GM12878 (cell line): ENCODE measurements at regions not wholly inside any gene's neighbourhood (a gene's known extent, or its start where the extent isn't known, plus 50 kb on each side); places are given as distances from the start of the nearest gene placed in this dataset.

ENCODE experiments used
- ATAC-seq: fragments of 200-7000 bp; cut with Tn5 transposase; 3 replicates; pipeline ENCODE4 v1.9.1; 2020; ENCODE audit warnings: mild to moderate bottlenecking, moderate library complexity
- BruUV-seq: library from RNA; stranded (reverse); fragments of 400-500 nt; replicated peaks from 2 replicates; lab custom pipeline; 2021; lab: Mats Ljungman, UMichigan
- CTCF ChIA-PET: fragments of 300-600 bp; sonication (Branson Sonifier 250); formaldehyde crosslinking; extraction: SDS; loops from one replicate; lab custom pipeline; 2021; ENCODE audit warnings: inconsistent platforms; lab: Yijun Ruan, JAX
- POLR2A ChIA-PET: fragments of 350-600 bp; formaldehyde crosslinking; extraction: SDS; loops from one replicate; lab custom pipeline; 2021; ENCODE audit warnings: inconsistent platforms; lab: Charles Lee
- RAD21 ChIA-PET: fragments of 300-600 bp; sonication (Branson Sonifier 250); formaldehyde crosslinking; loops from one replicate; lab custom pipeline; 2023; ENCODE audit warnings: antibody characterized with exemption; ENCODE audit not compliant: unreplicated experiment; lab: Charles Lee
- SMC1A ChIA-PET: fragments of 300-600 bp; sonication (Branson Sonifier 250); formaldehyde crosslinking; loops from one replicate; lab custom pipeline; 2023; ENCODE audit not compliant: unreplicated experiment, uncharacterized antibody; lab: Charles Lee
- DNase-seq: peaks from one replicate; pipeline ENCODE4 v3.0.0-alpha.2; 2011; ENCODE audit warnings: low read depth, low spot score
- FAIRE-seq: peaks from 3 replicates; lab custom pipeline; 2011; peaks lifted over from hg19 to GRCh38; lab: Jason Lieb, UNC
- H2AFZ ChIP-seq: 2 replicates; pipeline ENCODE4 v1.6.0; 2011; ENCODE audit warnings: low read depth, low read length, control low read depth; ENCODE audit not compliant: control insufficient read depth
- H3K27ac ChIP-seq: 2 replicates; pipeline ENCODE4 v1.5.1; 2011; ENCODE audit warnings: control low read depth; ENCODE audit not compliant: control insufficient read depth, insufficient read depth
- H3K27me3 ChIP-seq, 2 experiments: replicated peaks in 1 of 2; 2 replicates each; pipeline versions ENCODE4 v1.6.0 to v1.6.1; 2011; ENCODE audit warnings: low read length in 1 of 2; ENCODE audit not compliant: control insufficient read depth in 2 of 2, insufficient read depth in 2 of 2
- H3K36me3 ChIP-seq, 2 experiments: 2 replicates each; pipeline ENCODE4 v1.5.1; 2011; ENCODE audit warnings: low read length in 1 of 2; ENCODE audit not compliant: control insufficient read depth in 2 of 2, insufficient read depth in 2 of 2
- H3K4me1 ChIP-seq: 2 replicates; pipeline ENCODE4 v1.6.1; 2011; ENCODE audit warnings: mild to moderate bottlenecking, low read length, moderate library complexity, mixed read lengths; ENCODE audit not compliant: control insufficient read depth, insufficient read depth
- H3K4me2 ChIP-seq: 2 replicates; pipeline ENCODE4 v1.6.0; 2011; ENCODE audit warnings: control low read depth; ENCODE audit not compliant: control insufficient read depth, insufficient read depth
- H3K4me3 ChIP-seq: fragments of 200-600 bp; sonication (generic); 2 replicates; pipeline ENCODE4 v1.5.1; 2016
- H3K79me2 ChIP-seq: 2 replicates; pipeline ENCODE4 v1.6.0; 2011; ENCODE audit warnings: low read length; ENCODE audit not compliant: control insufficient read depth, insufficient read depth
- H3K9ac ChIP-seq: 2 replicates; pipeline ENCODE4 v1.8.0; 2011; ENCODE audit warnings: low read length, control low read depth, mixed read lengths; ENCODE audit not compliant: control insufficient read depth, insufficient read depth
- H3K9me3 ChIP-seq: replicated peaks from 3 replicates; pipeline ENCODE4 v1.5.1; 2011; ENCODE audit warnings: mild to moderate bottlenecking, low read length; ENCODE audit not compliant: control insufficient read depth, insufficient read depth
- H4K20me1 ChIP-seq: 2 replicates; pipeline ENCODE4 v1.6.0; 2011; ENCODE audit not compliant: control insufficient read depth, insufficient read depth
- BMI1 ChIP-seq: fragments of 450-650 bp; IDR thresholded peaks from 2 replicates; pipeline ENCODE4 v1.6.1; 2016; ENCODE audit warnings: mild to moderate bottlenecking, moderate library complexity, borderline replicate concordance
- CBFB ChIP-seq: IDR thresholded peaks from 2 replicates; pipeline ENCODE4 v1.6.1; 2016; ENCODE audit warnings: antibody characterized with exemption, low read depth
- E2F8 ChIP-seq: fragments of 450-650 bp; IDR thresholded peaks from 2 replicates; pipeline ENCODE4 v1.6.1; 2018; ENCODE audit warnings: mild to moderate bottlenecking, low read depth, moderate library complexity; ENCODE audit not compliant: partially characterized antibody
- EP300 ChIP-seq, 2 experiments: fragments of 150-350 bp in 1 of 2; IDR thresholded peaks; 2 replicates each; pipeline ENCODE4 v1.6.1; 2011 to 2012; ENCODE audit warnings: low read depth in 2 of 2, low read length in 2 of 2, borderline replicate concordance in 1 of 2, improper control_type of control experiment in 1 of 2, inconsistent platforms in 1 of 2; ENCODE audit not compliant: control insufficient read depth in 1 of 2
- IRF3 ChIP-seq: fragments of 450-650 bp; IDR thresholded peaks from 2 replicates; pipeline ENCODE4 v1.6.1; 2014; ENCODE audit warnings: mild to moderate bottlenecking
- MLLT1 ChIP-seq: fragments of 450-650 bp; IDR thresholded peaks from 2 replicates; pipeline ENCODE4 v1.6.1; 2016; ENCODE audit warnings: mild to moderate bottlenecking
- NRF1 ChIP-seq: conservative IDR thresholded peaks from 2 replicates; pipeline ENCODE4 v1.6.1; 2011; ENCODE audit warnings: mild to moderate bottlenecking, low read depth, low read length, improper control_type of control experiment
- PML ChIP-seq: IDR thresholded peaks from 2 replicates; pipeline ENCODE4 v1.6.1; 2012; ENCODE audit warnings: low read length, inconsistent platforms
- RAD21 ChIP-seq: IDR thresholded peaks from 2 replicates; pipeline ENCODE4 v1.6.1; 2011; ENCODE audit warnings: mild to moderate bottlenecking, low read depth, low read length, moderate library complexity; ENCODE audit not compliant: insufficient read depth
- SMARCA5 ChIP-seq: fragments of 450-650 bp; IDR thresholded peaks from 2 replicates; pipeline ENCODE4 v1.6.1; 2017; ENCODE audit warnings: mild to moderate bottlenecking
- SREBF2 ChIP-seq: IDR thresholded peaks from 2 replicates; pipeline ENCODE4 v1.6.1; 2012; ENCODE audit warnings: mild to moderate bottlenecking, low read length
- TCF12 ChIP-seq: IDR thresholded peaks from 2 replicates; pipeline ENCODE4 v1.6.1; 2011; ENCODE audit warnings: low read depth, mild to moderate bottlenecking, low read length
- WGBS: methylation state at CpG from one replicate; pipeline ENCODE4 v1.1.6; 2016; ENCODE audit warnings: low lambda C conversion rate; ENCODE audit not compliant: insufficient replicate concordance, insufficient coverage; ENCODE audit errors: missing lambda C conversion rate; 5-methylcytosine and 5-hydroxymethylcytosine counted together
- in situ Hi-C: fragments of 300-500 bp; cut with MboI; formaldehyde crosslinking; loops from 9 replicates; pipeline ENCODE4 v1.14.3; 2018; ENCODE audit warnings: mixed read lengths
- intact Hi-C: fragments of 100-400 bp; cut with micrococcal nuclease; formaldehyde crosslinking; loops from one replicate; pipeline ENCODE4 v1.14.2; 2022; ENCODE audit not compliant: unreplicated experiment

GRCh38 chr7:159211540-159212182, 67.0 kb upstream of the VIPR2 start:
- ATAC-seq, result no peak
- Histone ChIP-seq H3K4me1 (no peaks in the 10 kb centered on the region), H3K9ac (no peak overlapping the region), H3K9me3 (no peaks in the 10 kb centered on the region), H3K79me2 (no peaks in the 10 kb centered on the region), H3K27me3 (no peaks in the 10 kb centered on the region), H4K20me1 (no peaks in the 10 kb centered on the region), H3K4me2 (no peak overlapping the region), H3K36me3 (no peaks in the 10 kb centered on the region), H3K4me3 (no peak overlapping the region), H3K27ac (no peak overlapping the region), H2AFZ (no peak overlapping the region)
- ChIA-PET RAD21 (no interaction called here), POLR2A (no interaction called here), CTCF (interaction anchor here (0.6 kb wide), 1 partner anchor 79 kb away, joined by 3 read pairs; no protein-coding TSS in a partner anchor), SMC1A (no interaction called here)
- no peak for DNase-seq
- no TSS peak for BruUV-seq
- intact Hi-C loops, result no loop called here
- no peak for FAIRE-seq
- TF ChIP-seq MLLT1, result no peak
- in situ Hi-C loops, result no loop called here
- WGBS, result 33% methylated on average over 17 of the region's 19 CpGs

- Histone ChIP-seq H3K79me2 (no peaks in the 10 kb centered on the region), H3K27ac (no peak overlapping the region), H3K36me3 (no peaks in the 10 kb centered on the region), H3K9ac (no peak overlapping the region), H3K4me3 (no peak overlapping the region), H3K9me3 (no peaks in the 10 kb centered on the region), H3K27me3 (no peaks in the 10 kb centered on the region), H3K4me2 (no peak overlapping the region), H3K4me1 (no peaks in the 10 kb centered on the region), H4K20me1 (no peaks in the 10 kb centered on the region), H2AFZ (no peak overlapping the region)
- no peak for DNase-seq
- in situ Hi-C loops, result no loop called here
- intact Hi-C loops, result no loop called here
- no peak for ATAC-seq
- ChIA-PET RAD21 (no interaction called here), POLR2A (no interaction called here), SMC1A (no interaction called here), CTCF (no interaction called here)
- BruUV-seq, result no TSS peak
- no peak for TF ChIP-seq E2F8
- no peak for TF ChIP-seq NRF1
- no peak for TF ChIP-seq CBFB
- TF ChIP-seq RAD21, result no peak
- TF ChIP-seq SMARCA5, result no peak
- no peak for TF ChIP-seq SREBF2
- TF ChIP-seq BMI1, result no peak
- TF ChIP-seq TCF12, result no peak
- no peak for TF ChIP-seq EP300 (IDR thresholded peaks at IDR 0.05; ENCODE audit: borderline replicate concordance in 1 of 2, control insufficient read depth in 1 of 2, low read depth in 2 of 2, low read length in 2 of 2)
- TF ChIP-seq PML, result no peak
- TF ChIP-seq IRF3, result no peak
- WGBS, result 11% methylated on average over 1 of the region's 1 CpG
- no peak for FAIRE-seq
Measured at GRCh38 chr7:159210581-159211235, 66.0 kb upstream of the VIPR2 start.
